ENCODE measurements at regions not wholly inside any gene's neighbourhood (a gene's known extent, or its start where the extent isn't known, plus 50 kb on each side); places are given as distances from the start of the nearest gene placed in this dataset.

DNA sequence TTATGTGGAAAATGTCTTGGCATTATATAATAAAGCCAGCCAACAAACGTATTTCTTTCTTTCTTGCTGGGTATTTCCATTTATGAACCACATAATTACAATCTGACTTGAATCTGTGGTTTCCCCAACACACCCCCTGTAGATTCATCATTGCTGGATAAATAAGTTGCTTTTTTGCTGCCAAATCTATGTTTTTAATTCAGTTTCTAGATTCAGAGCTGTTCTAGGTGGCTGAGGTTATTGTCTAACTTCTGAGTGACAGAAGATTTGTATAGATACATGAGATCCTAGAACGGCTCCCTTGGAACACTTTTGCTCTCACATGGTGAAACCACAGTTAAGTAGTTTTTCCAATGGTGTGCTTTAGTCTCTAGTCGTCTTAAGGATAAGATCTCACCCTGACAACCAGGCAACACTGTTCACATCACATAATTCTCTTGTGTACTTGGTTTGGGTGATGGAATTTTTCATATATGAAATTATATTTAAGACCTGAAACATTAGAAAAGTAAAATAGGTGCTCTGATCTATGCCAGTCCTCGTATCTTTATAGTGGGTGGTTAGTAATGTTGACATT, 239.1 kb downstream of the KLF12 start:
- Mint-ChIP-seq H3K4me3 (ENCODE audit: unreplicated experiment) (no peak overlapping the region), H3K36me3 (ENCODE audit: insufficient read depth, unreplicated experiment) (no peaks in the 10 kb centered on the region), H3K9me3 (ENCODE audit: unreplicated experiment) (no peaks in the 10 kb centered on the region), H3K4me1 (ENCODE audit: insufficient read depth, unreplicated experiment) (no peaks in the 10 kb centered on the region), H3K27ac (ENCODE audit: low read depth, unreplicated experiment) (no peak overlapping the region), H3K27me3 (ENCODE audit: insufficient read depth, unreplicated experiment) (no peaks in the 10 kb centered on the region)
- DNase-seq (ENCODE audit: unreplicated experiment): no peak
- ChIA-PET CTCF (interaction anchor here (0.6 to 1.0 kb wide), 3 partner anchors 12 to 166 kb away, joined by 3 read pairs; no protein-coding TSS in a partner anchor), POLR2A (no interaction called here)
- TF ChIP-seq, protein P1, sequence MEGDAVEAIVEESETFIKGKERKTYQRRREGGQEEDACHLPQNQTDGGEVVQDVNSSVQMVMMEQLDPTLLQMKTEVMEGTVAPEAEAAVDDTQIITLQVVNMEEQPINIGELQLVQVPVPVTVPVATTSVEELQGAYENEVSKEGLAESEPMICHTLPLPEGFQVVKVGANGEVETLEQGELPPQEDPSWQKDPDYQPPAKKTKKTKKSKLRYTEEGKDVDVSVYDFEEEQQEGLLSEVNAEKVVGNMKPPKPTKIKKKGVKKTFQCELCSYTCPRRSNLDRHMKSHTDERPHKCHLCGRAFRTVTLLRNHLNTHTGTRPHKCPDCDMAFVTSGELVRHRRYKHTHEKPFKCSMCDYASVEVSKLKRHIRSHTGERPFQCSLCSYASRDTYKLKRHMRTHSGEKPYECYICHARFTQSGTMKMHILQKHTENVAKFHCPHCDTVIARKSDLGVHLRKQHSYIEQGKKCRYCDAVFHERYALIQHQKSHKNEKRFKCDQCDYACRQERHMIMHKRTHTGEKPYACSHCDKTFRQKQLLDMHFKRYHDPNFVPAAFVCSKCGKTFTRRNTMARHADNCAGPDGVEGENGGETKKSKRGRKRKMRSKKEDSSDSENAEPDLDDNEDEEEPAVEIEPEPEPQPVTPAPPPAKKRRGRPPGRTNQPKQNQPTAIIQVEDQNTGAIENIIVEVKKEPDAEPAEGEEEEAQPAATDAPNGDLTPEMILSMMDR (IDR thresholded peaks at IDR 0.05; ENCODE audit: unreplicated experiment): no peak
- BruUV-seq (replicated peaks): no TSS peak
- intact Hi-C loops (cut with micrococcal nuclease): no loop called here

DNA sequence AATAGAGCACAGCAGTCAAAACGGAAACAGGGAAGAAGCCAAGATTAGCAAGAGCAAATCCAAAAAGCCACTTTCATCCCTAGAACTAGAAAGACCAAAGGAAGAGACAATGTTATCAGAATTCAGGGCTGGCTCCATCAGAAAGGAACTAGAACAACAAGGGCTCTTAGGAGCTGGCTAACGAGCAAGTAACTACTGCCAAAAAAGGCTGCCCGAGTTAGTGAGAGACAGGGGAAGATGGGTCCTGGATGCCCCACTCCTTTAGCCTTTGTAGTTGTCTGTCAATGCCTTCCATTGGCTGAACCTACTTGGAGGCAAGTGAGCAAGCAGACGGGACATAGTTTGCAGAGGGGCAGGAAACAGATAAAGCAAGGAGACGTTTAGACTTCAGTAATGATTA, 240.4 kb downstream of the KLF12 start:
- Mint-ChIP-seq H3K9me3 (ENCODE audit: unreplicated experiment) (no peaks in the 10 kb centered on the region), H3K27ac (ENCODE audit: low read depth, unreplicated experiment) (no peak overlapping the region), H3K4me3 (ENCODE audit: unreplicated experiment) (no peak overlapping the region), H3K27me3 (ENCODE audit: insufficient read depth, unreplicated experiment) (no peaks in the 10 kb centered on the region), H3K4me1 (ENCODE audit: insufficient read depth, unreplicated experiment) (no peaks in the 10 kb centered on the region), H3K36me3 (ENCODE audit: insufficient read depth, unreplicated experiment) (no peaks in the 10 kb centered on the region)
- TF ChIP-seq, protein P1 (IDR thresholded peaks at IDR 0.05; ENCODE audit: unreplicated experiment): no peak
- CTCF ChIA-PET: interaction anchor here (1.0 kb wide), 1 partner anchor 23 kb away, joined by 3 read pairs; no protein-coding TSS in a partner anchor
- POLR2A ChIA-PET: no interaction called here
- DNase-seq (ENCODE audit: unreplicated experiment): no peak
- no TSS peak for BruUV-seq (replicated peaks)
- intact Hi-C loops (cut with micrococcal nuclease): no loop called here

DNA sequence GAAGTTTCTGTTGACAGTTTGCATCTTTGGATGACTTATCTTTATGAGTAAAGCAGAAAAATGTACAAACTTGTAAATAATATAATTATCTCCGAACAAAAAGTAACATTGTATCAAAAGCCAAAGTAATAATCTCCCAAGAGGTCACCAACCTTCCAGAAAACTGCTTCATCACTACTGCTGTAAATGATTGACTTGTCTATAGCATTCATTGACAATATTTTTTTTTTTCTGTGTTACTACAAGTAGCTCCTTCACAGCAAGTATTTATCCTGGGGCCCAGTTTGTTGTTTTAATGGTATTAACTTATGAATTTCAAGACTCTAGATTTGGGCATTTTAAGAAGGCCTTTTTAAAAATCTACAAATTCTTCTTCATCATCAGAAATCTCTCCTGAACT, 242.4 kb downstream of the KLF12 start:
- ChIA-PET POLR2A (no interaction called here), CTCF (interaction anchor here (0.6 kb wide), 1 partner anchor 137 kb away, joined by 3 read pairs; no protein-coding TSS in a partner anchor)
- TF ChIP-seq, protein P1 (IDR thresholded peaks at IDR 0.05; ENCODE audit: unreplicated experiment): no peak
- H3K27ac Mint-ChIP-seq (ENCODE audit: low read depth, unreplicated experiment): no peak overlapping the region
- H3K4me3 Mint-ChIP-seq (ENCODE audit: unreplicated experiment): no peak overlapping the region
- intact Hi-C loops (cut with micrococcal nuclease): no loop called here
- H3K9me3 Mint-ChIP-seq (ENCODE audit: unreplicated experiment): no peaks in the 10 kb centered on the region
- DNase-seq (ENCODE audit: unreplicated experiment): no peak
- peaks cover 2% of the 10 kb centered on the region for H3K36me3 Mint-ChIP-seq (ENCODE audit: insufficient read depth, unreplicated experiment)
- BruUV-seq (replicated peaks): no TSS peak
- no peaks in the 10 kb centered on the region for H3K4me1 Mint-ChIP-seq (ENCODE audit: insufficient read depth, unreplicated experiment)
- no peaks in the 10 kb centered on the region for H3K27me3 Mint-ChIP-seq (ENCODE audit: insufficient read depth, unreplicated experiment)

DNA sequence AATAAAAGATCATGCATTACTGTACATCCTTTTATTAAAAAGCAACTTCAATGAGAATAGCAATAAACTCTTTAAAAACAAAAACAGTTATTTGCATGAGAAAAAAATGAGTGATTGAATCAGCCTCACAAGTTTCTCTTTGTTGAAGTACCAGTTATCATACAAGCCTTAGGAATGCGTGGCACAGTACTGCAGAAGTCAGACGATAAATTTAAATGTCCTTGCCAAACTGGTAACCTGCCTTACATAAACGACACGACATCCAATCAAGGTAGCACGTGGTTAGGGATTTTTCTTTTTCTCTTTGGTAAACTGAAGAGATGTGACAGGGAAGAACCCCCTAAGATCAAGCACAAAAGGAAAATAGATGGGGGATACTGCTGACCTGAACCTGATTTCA, 251.0 kb downstream of the KLF12 start:
- Mint-ChIP-seq H3K9me3 (ENCODE audit: unreplicated experiment) (peaks cover 7% of the 10 kb centered on the region), H3K36me3 (ENCODE audit: insufficient read depth, unreplicated experiment) (peaks cover 8% of the 10 kb centered on the region), H3K27me3 (ENCODE audit: insufficient read depth, unreplicated experiment) (no peaks in the 10 kb centered on the region), H3K4me1 (ENCODE audit: insufficient read depth, unreplicated experiment) (no peaks in the 10 kb centered on the region), H3K4me3 (ENCODE audit: unreplicated experiment) (no peak overlapping the region), H3K27ac (ENCODE audit: low read depth, unreplicated experiment) (no peak overlapping the region)
- TF ChIP-seq, protein P1 (IDR thresholded peaks at IDR 0.05; ENCODE audit: unreplicated experiment): no peak
- ChIA-PET CTCF (interaction anchor here (0.7 kb wide), 2 partner anchors 12 to 1092 kb away, joined by 3 read pairs; no protein-coding TSS in a partner anchor), POLR2A (no interaction called here)
- intact Hi-C loops (cut with micrococcal nuclease): no loop called here
- no TSS peak for BruUV-seq (replicated peaks)
- DNase-seq (ENCODE audit: unreplicated experiment): no peak
